Astrocyte (in vitro differentiated cells and primary cell): ENCODE measurements at regions not wholly inside any gene's neighbourhood (a gene's known extent, or its start where the extent isn't known, plus 50 kb on each side); places are given as distances from the start of the nearest gene placed in this dataset.

Source experiments
- EZH2 ChIP-seq: IDR thresholded peaks from 2 replicates; pipeline ENCODE4 v1.6.1; 2012; ENCODE audit warnings: mild to moderate bottlenecking, low read length, inconsistent platforms; ENCODE audit not compliant: insufficient read depth
- TF ChIP-seq, protein P1 (sequence below): IDR thresholded peaks from 2 replicates; pipeline ENCODE4 v1.5.1; 2011; ENCODE audit warnings: low read depth, mild to moderate bottlenecking, inconsistent platforms, low read length, moderate library complexity; ENCODE audit not compliant: insufficient read depth

DNA sequence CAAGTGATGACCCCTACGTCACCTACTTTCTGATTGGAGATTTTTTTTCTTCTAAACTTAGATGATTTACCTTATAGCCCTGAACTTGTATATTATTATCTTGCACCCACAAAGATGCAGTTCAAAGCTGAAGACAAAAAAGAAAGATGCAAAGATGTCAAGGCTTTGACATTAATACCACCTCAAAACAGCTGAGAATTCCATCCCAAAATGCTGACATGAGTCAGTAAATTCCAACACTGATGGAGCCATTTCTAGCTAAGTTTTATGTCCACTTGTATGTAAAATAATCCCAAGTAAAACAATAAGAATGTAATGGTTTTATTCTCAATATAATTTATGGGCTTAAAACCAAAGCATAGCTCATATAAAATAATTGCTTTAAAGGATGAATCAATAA, 91.5 kb upstream of the CDH9 start:
- TF ChIP-seq, protein P1, sequence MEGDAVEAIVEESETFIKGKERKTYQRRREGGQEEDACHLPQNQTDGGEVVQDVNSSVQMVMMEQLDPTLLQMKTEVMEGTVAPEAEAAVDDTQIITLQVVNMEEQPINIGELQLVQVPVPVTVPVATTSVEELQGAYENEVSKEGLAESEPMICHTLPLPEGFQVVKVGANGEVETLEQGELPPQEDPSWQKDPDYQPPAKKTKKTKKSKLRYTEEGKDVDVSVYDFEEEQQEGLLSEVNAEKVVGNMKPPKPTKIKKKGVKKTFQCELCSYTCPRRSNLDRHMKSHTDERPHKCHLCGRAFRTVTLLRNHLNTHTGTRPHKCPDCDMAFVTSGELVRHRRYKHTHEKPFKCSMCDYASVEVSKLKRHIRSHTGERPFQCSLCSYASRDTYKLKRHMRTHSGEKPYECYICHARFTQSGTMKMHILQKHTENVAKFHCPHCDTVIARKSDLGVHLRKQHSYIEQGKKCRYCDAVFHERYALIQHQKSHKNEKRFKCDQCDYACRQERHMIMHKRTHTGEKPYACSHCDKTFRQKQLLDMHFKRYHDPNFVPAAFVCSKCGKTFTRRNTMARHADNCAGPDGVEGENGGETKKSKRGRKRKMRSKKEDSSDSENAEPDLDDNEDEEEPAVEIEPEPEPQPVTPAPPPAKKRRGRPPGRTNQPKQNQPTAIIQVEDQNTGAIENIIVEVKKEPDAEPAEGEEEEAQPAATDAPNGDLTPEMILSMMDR = no peak
- no peak for TF ChIP-seq EZH2
